ENCODE measurements at regions not wholly inside any gene's neighbourhood (a gene's known extent, or its start where the extent isn't known, plus 50 kb on each side); places are given as distances from the start of the nearest gene placed in this dataset.

- no peak for DNase-seq
These were observed 153.7 kb upstream of the BTG1 start for GRCh38 chr12:92299344-92299743.

- no peak for DNase-seq
These were observed 152.5 kb upstream of the BTG1 start for GRCh38 chr12:92297932-92298696.

- DNase-seq: no peak
These were observed 151.8 kb upstream of the BTG1 start for GRCh38 chr12:92297405-92297804.

- DNase-seq: no peak
These were observed 149.9 kb upstream of the BTG1 start for GRCh38 chr12:92295523-92295922.

DNA sequence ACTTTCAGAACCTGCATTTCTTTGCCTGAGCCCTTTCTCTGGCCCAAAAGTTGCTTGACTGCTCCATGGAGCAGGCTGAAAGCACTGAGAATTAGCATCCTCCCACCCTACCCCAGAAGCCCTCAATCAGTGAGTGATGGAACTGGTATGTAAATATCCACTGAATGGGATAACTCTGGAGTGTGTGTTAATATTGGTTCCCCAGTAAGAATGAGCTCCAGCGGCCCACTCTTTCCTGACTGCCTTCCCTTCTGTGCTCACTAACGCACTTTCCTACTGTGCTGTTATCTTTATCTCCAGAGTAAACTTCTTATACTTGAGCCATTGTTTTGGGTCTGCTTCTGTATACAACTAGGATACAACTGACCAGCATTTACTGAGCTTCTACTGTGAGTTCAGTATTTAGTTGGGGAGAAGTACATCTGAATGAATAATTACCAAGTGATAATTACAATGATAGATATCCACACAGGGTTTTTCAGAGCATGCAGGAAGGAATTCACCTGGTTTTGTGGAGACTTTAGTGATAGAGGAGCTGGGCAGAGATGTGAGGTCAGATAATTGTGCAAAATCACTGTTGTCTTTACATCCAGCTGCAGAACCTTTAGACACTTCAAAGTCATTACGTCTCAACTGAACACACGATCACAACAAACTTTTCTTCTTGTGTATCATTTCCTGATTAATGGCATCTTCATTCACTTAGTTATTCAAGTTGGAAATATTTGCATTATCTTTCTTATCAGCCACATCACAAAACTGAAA, 149.2 kb upstream of the BTG1 start:
- no peak for DNase-seq

GRCh38 chr12:92292016-92292415, 146.4 kb upstream of the BTG1 start:
- no peak for DNase-seq

DNA sequence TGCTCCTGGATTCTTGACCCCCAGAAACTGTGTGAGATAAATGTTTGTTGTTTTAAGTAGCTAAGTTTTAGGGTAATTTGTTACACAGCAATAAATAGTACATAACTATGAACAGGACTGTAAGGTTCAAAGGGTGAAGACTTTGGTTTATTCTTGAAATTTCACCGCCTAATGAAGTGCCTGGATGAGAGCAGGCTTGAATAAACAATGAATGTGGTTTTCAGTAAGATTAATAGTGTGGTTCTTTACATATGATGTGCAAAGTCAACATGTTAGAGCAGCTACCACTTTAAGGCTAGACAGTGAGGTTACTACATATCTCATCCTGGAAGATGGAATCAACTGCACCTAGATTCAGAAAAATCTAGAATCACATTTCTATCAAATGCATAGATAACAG, 145.2 kb upstream of the BTG1 start:
- no peak for DNase-seq

DNA sequence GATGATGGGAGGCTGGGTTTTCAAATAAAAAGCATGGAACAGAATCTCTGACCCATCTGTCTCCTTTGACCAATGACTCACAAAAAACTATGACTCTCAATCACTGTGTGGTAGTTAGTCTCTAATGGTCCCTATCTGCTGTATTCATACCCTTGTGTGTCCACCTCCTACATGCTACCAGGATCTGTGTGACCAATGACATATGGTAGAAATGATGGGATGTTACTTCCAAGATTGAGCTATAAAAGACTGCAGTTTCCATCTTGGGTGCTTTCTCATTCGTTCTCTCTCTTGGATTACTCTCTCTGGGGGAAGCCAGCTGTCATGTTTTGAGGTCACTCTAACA, 144.7 kb upstream of the BTG1 start:
- DNase-seq: no peak

GRCh38 chr12:92289629-92290349, 144.1 kb upstream of the BTG1 start:
- DNase-seq: no peak

DNA sequence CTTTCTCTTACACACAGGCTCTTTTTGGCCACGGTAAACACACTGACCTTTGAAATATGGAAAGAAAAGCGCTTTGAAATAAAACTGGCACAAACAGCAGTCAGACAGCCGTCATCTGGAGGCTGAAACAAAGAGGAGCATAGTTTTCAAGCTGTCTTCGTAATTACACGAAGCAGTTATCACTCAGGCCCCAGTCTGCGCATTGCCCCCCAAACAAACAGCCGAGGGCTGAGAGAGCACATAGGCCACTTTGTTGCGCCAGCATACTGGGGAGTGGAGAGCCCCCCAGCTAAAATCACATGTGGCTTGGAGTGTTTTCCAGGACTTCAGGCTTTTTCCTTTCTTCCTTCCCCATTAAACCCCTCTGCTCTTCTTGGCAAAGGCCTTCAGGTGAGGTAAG, 142.9 kb upstream of the BTG1 start:
- DNase-seq: peak; percentile 17

DNA sequence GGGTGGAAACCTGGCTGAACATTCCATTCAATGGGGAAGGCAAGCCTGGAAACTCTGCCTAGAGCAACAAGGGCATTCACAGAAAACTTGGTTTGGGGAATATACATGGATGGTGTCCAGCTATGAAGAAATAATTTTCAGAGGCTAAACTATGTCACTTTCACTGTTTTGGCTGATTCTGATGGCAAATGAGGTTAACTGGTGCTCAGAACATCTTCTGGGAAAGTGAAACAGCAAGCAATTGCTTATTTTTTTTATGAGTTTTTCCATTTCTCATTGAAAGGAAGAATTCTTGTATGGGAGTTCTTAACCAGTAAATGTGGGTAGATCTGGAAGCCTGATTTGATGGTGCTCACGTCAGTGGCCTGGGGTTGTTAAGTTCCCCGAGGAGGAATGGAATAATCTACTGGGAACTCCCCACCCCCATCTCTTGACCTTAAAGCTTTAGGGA, 132.8 kb upstream of the BTG1 start:
- no peak for DNase-seq

DNA sequence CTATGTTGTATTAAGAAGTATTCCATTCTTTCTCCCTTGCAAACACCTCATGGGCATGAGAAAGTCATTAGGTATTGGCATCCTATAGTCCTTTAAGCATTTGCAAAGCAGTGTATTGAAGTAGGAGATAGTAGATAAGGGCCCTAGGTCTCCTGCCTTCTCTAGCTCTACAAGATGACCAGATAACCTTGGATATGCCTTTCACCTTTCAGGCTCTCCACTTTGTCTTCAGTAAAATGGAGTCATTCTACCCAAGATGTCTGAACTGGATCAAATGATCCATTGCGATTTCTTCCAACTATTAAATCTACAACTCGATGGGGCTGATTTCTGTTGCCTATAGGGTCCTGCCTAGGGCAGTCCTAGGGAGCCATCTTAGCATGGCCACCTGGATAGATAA, 132.1 kb upstream of the BTG1 start:
- no peak for DNase-seq

DNA sequence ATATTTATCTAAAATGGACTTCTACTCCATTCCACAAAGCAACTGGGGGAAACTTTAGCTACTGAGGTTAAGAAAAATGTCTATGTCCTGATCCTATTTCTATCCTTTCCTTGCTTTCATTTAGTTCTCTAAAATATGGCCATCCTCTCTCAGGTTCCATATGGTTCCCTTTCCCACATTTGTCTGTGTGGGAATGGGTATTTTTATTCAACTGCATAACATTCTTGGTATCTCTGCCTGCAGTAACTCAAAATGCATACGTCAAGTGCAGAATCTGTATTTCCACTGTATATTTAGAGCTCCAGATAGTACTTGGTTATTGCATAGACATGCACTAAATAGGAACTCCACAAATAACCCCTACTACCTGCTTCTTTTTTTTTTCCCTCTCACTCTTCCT, 130.6 kb upstream of the BTG1 start:
- no peak for DNase-seq

DNA sequence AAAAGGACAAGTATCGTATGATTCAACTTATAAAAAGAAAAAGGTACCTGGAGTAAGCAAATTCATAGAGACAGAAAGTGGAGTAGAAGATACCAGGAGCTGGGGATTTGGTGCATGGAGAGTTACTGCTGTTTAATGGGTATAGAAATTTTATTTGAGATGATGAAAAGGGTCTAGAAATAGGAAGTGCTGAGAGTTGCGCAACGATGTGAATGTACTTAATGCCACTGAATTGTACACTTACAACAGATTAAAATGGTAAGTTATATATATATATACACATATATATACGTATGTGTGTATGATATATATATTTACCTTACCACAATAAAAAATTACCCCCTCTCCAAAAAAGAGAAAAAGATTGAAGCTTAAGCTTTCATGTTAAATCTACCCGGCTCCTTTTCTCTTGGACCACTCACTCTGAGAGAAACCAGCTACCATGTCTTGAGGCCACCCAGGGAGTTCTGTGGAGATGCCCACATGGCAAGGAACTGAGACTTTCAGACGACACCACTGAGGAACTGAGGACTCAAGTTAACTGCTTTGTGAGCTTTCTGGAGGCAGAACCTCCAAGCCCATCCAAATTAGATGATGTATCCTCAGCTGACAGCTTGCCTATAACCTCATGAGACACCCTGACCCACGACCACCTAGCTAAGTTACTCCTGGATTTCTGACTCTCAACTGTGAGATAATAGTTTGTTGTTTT, 130.0 kb upstream of the BTG1 start:
- DNase-seq: no peak

DNA sequence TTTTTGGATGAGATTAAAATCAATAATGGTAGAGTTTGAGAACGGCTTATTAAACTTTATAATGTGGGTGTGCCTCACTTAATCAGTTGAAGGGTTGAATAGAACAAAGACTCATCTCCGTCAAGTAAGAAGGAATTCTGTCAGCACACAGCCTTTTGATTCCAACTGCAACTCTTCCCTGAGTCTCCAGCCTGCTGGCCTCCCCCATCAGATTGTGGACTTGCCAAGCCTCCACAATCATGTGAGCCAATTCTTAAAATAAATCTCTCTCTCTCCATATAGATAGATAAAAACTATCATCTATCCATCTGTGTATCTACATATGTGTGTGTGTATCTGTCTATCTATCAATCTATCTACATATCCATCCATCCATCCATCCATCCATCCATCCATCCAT, 127.4 kb upstream of the BTG1 start:
- DNase-seq: no peak

- no peak for DNase-seq
These were observed 126.7 kb upstream of the BTG1 start for GRCh38 chr12:92272061-92272964.

DNA sequence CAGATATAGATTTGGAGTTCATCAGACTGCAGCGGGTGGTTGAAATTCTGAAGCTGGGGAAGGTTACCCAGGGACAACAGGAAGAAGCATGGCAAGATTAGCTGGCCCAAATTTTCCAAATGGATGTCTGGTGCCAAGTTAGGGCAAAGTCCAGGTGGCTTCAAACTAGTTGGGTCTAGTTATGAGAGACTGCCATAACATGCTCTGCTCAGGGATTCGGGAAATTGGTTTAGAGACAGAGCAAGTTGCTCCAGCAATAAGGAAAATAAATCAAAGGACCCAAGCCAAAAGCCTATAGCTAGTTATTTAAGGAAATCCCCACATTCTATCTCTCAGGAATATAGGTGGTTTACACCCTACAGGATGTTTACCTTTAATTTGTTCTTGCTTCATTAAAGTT, 125.7 kb upstream of the BTG1 start:
- DNase-seq: no peak

DNA sequence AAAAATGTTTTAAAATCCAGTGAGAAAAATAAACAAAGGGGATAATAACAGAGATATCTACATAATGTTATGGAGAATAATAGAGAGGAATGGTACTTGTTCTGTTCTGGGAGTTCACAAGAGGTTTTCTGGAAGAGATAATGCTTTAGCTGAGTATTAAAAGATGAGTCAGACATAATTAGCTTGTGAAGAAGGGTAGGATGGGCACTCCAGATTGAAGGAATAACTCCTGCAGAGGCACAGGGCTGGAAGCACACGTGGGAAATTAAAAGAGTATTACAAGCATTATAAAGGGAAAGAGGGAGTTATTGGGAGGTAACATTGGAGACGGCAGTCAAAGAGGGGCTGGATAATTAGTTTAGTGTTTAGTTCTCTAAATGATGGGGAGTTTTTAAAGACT, 124.9 kb upstream of the BTG1 start:
- no peak for DNase-seq

DNA sequence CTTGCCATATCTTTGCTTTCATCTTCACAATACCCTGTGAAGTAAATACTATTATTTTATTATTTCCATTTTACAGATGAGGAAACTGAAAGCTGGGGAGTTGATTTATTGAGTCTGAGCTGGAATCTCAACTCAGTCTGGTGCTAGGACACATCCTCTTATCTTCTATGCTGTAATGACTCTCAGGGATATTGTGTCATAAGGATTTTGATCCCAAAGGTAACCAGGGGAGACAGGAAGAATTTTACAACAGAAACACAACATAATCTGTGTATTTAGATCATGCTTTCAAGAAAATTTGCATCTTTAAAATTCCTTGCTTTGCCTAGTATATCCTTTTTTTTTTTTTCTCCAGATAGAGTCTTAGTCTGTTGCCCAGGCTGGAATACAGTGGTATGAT, 123.3 kb upstream of the BTG1 start:
- DNase-seq: no peak

DNA sequence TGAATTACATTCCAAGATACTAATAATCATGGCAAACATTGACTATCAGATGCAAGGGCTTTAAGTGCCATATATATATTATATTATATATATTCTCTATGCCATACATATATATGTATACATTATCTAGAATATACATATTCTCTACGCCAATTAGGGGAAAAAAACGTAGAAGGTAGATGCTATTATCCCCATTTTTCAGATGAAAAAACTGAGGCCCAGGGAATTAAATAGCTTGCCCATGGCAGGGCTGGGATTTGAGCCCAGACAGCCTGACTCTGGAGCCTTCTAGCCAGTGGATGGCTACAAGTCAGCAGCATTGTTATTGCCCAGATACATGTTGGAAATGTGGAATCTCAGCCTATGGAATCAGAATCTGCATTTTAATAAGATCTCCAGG, 116.0 kb upstream of the BTG1 start:
- DNase-seq: no peak

- no peak for DNase-seq
These were observed 115.4 kb upstream of the BTG1 start for GRCh38 chr12:92261071-92261470.
